Naive thymus-derived CD4-positive, alpha-beta T cell (primary cell): ENCODE measurements at regions not wholly inside any gene's neighbourhood (a gene's known extent, or its start where the extent isn't known, plus 50 kb on each side); places are given as distances from the start of the nearest gene placed in this dataset.

Experiments used
- ATAC-seq: fragments of 150-1000 bp; cut with Tn5 transposase; 2 replicates; pipeline ENCODE4 v1.10.0; 2021; ENCODE audit warnings: mild to moderate bottlenecking, moderate library complexity
- CTCF ChIA-PET: fragments of 350-600 bp; sonication (Branson Sonifier 250); formaldehyde crosslinking; loops from one replicate; lab custom pipeline; 2021; ENCODE audit warnings: antibody characterized with exemption; lab: Charles Lee
- POLR2A ChIA-PET: fragments of 350-600 bp; sonication (Branson Sonifier 250); formaldehyde crosslinking; loops from one replicate; lab custom pipeline; 2021; ENCODE audit warnings: antibody characterized with exemption, inconsistent platforms; lab: Charles Lee
- DNase-seq, 9 donors: peaks; one replicate each; pipeline versions ENCODE4 v3.0.0 to v3.0.0-alpha.2; 2020 to 2022; ENCODE audit warnings: mixed read lengths in 1 of 9
- H3K27ac ChIP-seq: one replicate; pipeline ENCODE4 v1.7.0; 2013; ENCODE audit warnings: mild to moderate bottlenecking, low read depth, low read length, moderate library complexity
- H3K27me3 ChIP-seq, 2 donors: one replicate each; pipeline ENCODE4 v1.7.0; 2013; ENCODE audit warnings: low read length in 2 of 2, mild to moderate bottlenecking in 2 of 2, moderate library complexity in 2 of 2; ENCODE audit not compliant: control insufficient read depth in 2 of 2, insufficient read depth in 2 of 2
- H3K36me3 ChIP-seq, 3 experiments: 1 replicate in 2 of 3; 2 replicates in 1 of 3; pipeline ENCODE4 v1.7.0; 2013; ENCODE audit warnings: low read length in 3 of 3, mild to moderate bottlenecking in 3 of 3, moderate library complexity in 1 of 3; ENCODE audit not compliant: insufficient read depth in 3 of 3, control insufficient read depth in 2 of 3
- H3K4me1 ChIP-seq, 2 donors: one replicate each; pipeline ENCODE4 v1.7.0; 2013; ENCODE audit warnings: low read length in 2 of 2, mild to moderate bottlenecking in 2 of 2, moderate library complexity in 1 of 2; ENCODE audit not compliant: control insufficient read depth in 2 of 2, insufficient read depth in 2 of 2
- H3K4me3 ChIP-seq: 2 replicates; pipeline ENCODE4 v1.7.0; 2013; ENCODE audit warnings: mild to moderate bottlenecking, low read length
- H3K9me3 ChIP-seq, 3 experiments: 1 replicate in 2 of 3; 2 replicates in 1 of 3; pipeline ENCODE4 v1.7.0; 2013; ENCODE audit warnings: low read length in 3 of 3; ENCODE audit not compliant: control insufficient read depth in 2 of 3
- H3K27ac Mint-ChIP-seq, 9 donors: one replicate each; pipeline ENCODE4 v1.8.0; 2020 to 2022; ENCODE audit warnings: mixed read lengths in 9 of 9, mild to moderate bottlenecking in 8 of 9, moderate library complexity in 5 of 9, inconsistent platforms in 2 of 9
- H3K27me3 Mint-ChIP-seq, 5 donors: one replicate each; pipeline ENCODE4 v1.8.0; 2021 to 2022; ENCODE audit warnings: mixed read lengths in 5 of 5, mild to moderate bottlenecking in 1 of 5
- H3K36me3 Mint-ChIP-seq, 5 donors: one replicate each; pipeline ENCODE4 v1.8.0; 2020 to 2022; ENCODE audit warnings: mixed read lengths in 5 of 5, mild to moderate bottlenecking in 3 of 5, inconsistent platforms in 1 of 5
- H3K4me1 Mint-ChIP-seq, 7 donors: one replicate each; pipeline ENCODE4 v1.8.0; 2020 to 2022; ENCODE audit warnings: mixed read lengths in 7 of 7, mild to moderate bottlenecking in 3 of 7, inconsistent platforms in 1 of 7
- H3K4me3 Mint-ChIP-seq, 10 donors: one replicate each; pipeline ENCODE4 v1.8.0; 2020 to 2022; ENCODE audit warnings: mild to moderate bottlenecking in 10 of 10, mixed read lengths in 10 of 10, moderate library complexity in 6 of 10, inconsistent platforms in 2 of 10
- H3K9me3 Mint-ChIP-seq, 11 donors: one replicate each; pipeline ENCODE4 v1.8.0; 2020 to 2022; ENCODE audit warnings: mixed read lengths in 11 of 11, mild to moderate bottlenecking in 4 of 11, inconsistent platforms in 1 of 11, moderate library complexity in 1 of 11
- intact Hi-C, 2 donors: fragments of 100-400 bp; cut with micrococcal nuclease; formaldehyde crosslinking; loops; one replicate each; pipeline ENCODE4 v1.15.1; 2023

- H3K4me1 ChIP-seq, result no peaks in the 10 kb centered on the region
- H3K9me3 Mint-ChIP-seq, result peaks cover 0 to 16% (median 3%) of the 10 kb centered on the region in 11 donors
- H3K4me3 Mint-ChIP-seq, result no peak overlapping the region
- no peaks in the 10 kb centered on the region for H3K4me1 Mint-ChIP-seq
- H3K27me3 ChIP-seq, result no peaks in the 10 kb centered on the region
- intact Hi-C loops, result no loop called here
- POLR2A ChIA-PET, result no interaction called here
- CTCF ChIA-PET, result no interaction called here
- H3K36me3 Mint-ChIP-seq, result no peaks in the 10 kb centered on the region
- H3K36me3 ChIP-seq, result no peaks in the 10 kb centered on the region
- H3K27ac ChIP-seq, result no peak overlapping the region
- H3K9me3 ChIP-seq, result no peaks in the 10 kb centered on the region
- no peak for ATAC-seq
- DNase-seq, result no peak
- H3K4me3 ChIP-seq, result no peak overlapping the region
- no peaks in the 10 kb centered on the region for H3K27me3 Mint-ChIP-seq
- H3K27ac Mint-ChIP-seq, result no peak overlapping the region
These were observed 187.5 kb upstream of the NRXN1 start for GRCh38 chr2:51219468-51219867.

- Histone ChIP-seq H3K27me3 (no peaks in the 10 kb centered on the region), H3K4me1 (no peaks in the 10 kb centered on the region), H3K4me3 (no peak overlapping the region), H3K9me3 (no peaks in the 10 kb centered on the region), H3K36me3 (no peaks in the 10 kb centered on the region), H3K27ac (no peak overlapping the region)
- Mint-ChIP-seq H3K4me3 (no peak overlapping the region), H3K27ac (no peak overlapping the region), H3K4me1 (no peaks in the 10 kb centered on the region), H3K27me3 (no peaks in the 10 kb centered on the region), H3K36me3 (no peaks in the 10 kb centered on the region), H3K9me3 (peaks cover 0 to 15% (median 0%) of the 10 kb centered on the region in 11 donors)
- no peak for ATAC-seq
- intact Hi-C loops, result no loop called here
- ChIA-PET CTCF (no interaction called here), POLR2A (no interaction called here)
- no peak for DNase-seq
These were observed 186.1 kb upstream of the NRXN1 start for GRCh38 chr2:51218047-51218446.

- no peaks in the 10 kb centered on the region for H3K36me3 ChIP-seq
- no peak overlapping the region for H3K27ac ChIP-seq
- no peaks in the 10 kb centered on the region for H3K27me3 ChIP-seq
- H3K9me3 Mint-ChIP-seq, result peaks cover 0 to 12% (median 0%) of the 10 kb centered on the region in 11 donors
- intact Hi-C loops, result no loop called here
- H3K36me3 Mint-ChIP-seq, result no peaks in the 10 kb centered on the region
- no peaks in the 10 kb centered on the region for H3K4me1 ChIP-seq
- DNase-seq (no peak), ATAC-seq (no peak)
- no peak overlapping the region for H3K27ac Mint-ChIP-seq
- no peaks in the 10 kb centered on the region for H3K27me3 Mint-ChIP-seq
- no peak overlapping the region for H3K4me3 Mint-ChIP-seq
- ChIA-PET POLR2A (no interaction called here), CTCF (no interaction called here)
- H3K4me1 Mint-ChIP-seq, result no peaks in the 10 kb centered on the region
- no peaks in the 10 kb centered on the region for H3K9me3 ChIP-seq
- H3K4me3 ChIP-seq, result no peak overlapping the region
These were observed 181.9 kb upstream of the NRXN1 start for GRCh38 chr2:51213826-51214225.

- no peak overlapping the region for H3K27ac ChIP-seq
- no peaks in the 10 kb centered on the region for H3K27me3 ChIP-seq
- Mint-ChIP-seq H3K4me1 (no peaks in the 10 kb centered on the region), H3K27me3 (no peaks in the 10 kb centered on the region), H3K27ac (no peak overlapping the region), H3K9me3 (peaks cover 0 to 13% (median 3%) of the 10 kb centered on the region in 11 donors), H3K36me3 (no peaks in the 10 kb centered on the region), H3K4me3 (no peak overlapping the region)
- CTCF ChIA-PET, result no interaction called here
- ATAC-seq, result no peak
- DNase-seq, result no peak
- no peaks in the 10 kb centered on the region for H3K9me3 ChIP-seq
- H3K4me1 ChIP-seq, result no peaks in the 10 kb centered on the region
- H3K36me3 ChIP-seq, result no peaks in the 10 kb centered on the region
- H3K4me3 ChIP-seq, result no peak overlapping the region
- POLR2A ChIA-PET, result no interaction called here
- intact Hi-C loops, result no loop called here
These were observed 180.4 kb upstream of the NRXN1 start for GRCh38 chr2:51212374-51212773.

- Mint-ChIP-seq H3K9me3 (peaks cover 0 to 13% (median 5%) of the 10 kb centered on the region in 11 donors), H3K4me3 (no peak overlapping the region), H3K27me3 (no peaks in the 10 kb centered on the region), H3K27ac (no peak overlapping the region), H3K4me1 (no peaks in the 10 kb centered on the region), H3K36me3 (no peaks in the 10 kb centered on the region)
- DNase-seq (no peak), ATAC-seq (no peak)
- ChIA-PET CTCF (no interaction called here), POLR2A (no interaction called here)
- no peak overlapping the region for H3K27ac ChIP-seq
- H3K4me3 ChIP-seq, result no peak overlapping the region
- no peaks in the 10 kb centered on the region for H3K9me3 ChIP-seq
- no peaks in the 10 kb centered on the region for H3K36me3 ChIP-seq
- intact Hi-C loops, result no loop called here
- H3K27me3 ChIP-seq, result no peaks in the 10 kb centered on the region
- no peaks in the 10 kb centered on the region for H3K4me1 ChIP-seq
These were observed 176.6 kb upstream of the NRXN1 start for GRCh38 chr2:51208521-51208920.

GRCh38 chr2:51201295-51201694, 169.4 kb upstream of the NRXN1 start:
- no peak for ATAC-seq
- no peak overlapping the region for H3K4me3 ChIP-seq
- intact Hi-C loops, result no loop called here
- no peaks in the 10 kb centered on the region for H3K36me3 ChIP-seq
- H3K9me3 Mint-ChIP-seq, result peaks cover 0 to 19% (median 6%) of the 10 kb centered on the region in 11 donors
- no peak overlapping the region for H3K27ac Mint-ChIP-seq
- H3K4me1 Mint-ChIP-seq, result no peaks in the 10 kb centered on the region
- ChIA-PET CTCF (no interaction called here), POLR2A (no interaction called here)
- no peaks in the 10 kb centered on the region for H3K9me3 ChIP-seq
- no peaks in the 10 kb centered on the region for H3K4me1 ChIP-seq
- no peaks in the 10 kb centered on the region for H3K27me3 ChIP-seq
- H3K27me3 Mint-ChIP-seq, result no peaks in the 10 kb centered on the region
- H3K4me3 Mint-ChIP-seq, result no peak overlapping the region
- H3K27ac ChIP-seq, result no peak overlapping the region
- DNase-seq, result no peak
- H3K36me3 Mint-ChIP-seq, result peaks cover 0 to 3% (median 0%) of the 10 kb centered on the region in 5 donors

- H3K4me1 Mint-ChIP-seq, result no peaks in the 10 kb centered on the region
- no peak overlapping the region for H3K4me3 Mint-ChIP-seq
- H3K27me3 ChIP-seq, result no peaks in the 10 kb centered on the region
- no peak overlapping the region for H3K4me3 ChIP-seq
- intact Hi-C loops, result no loop called here
- no peak for DNase-seq
- ChIA-PET POLR2A (no interaction called here), CTCF (no interaction called here)
- H3K4me1 ChIP-seq, result no peaks in the 10 kb centered on the region
- H3K27me3 Mint-ChIP-seq, result no peaks in the 10 kb centered on the region
- peaks cover 0 to 10% (median 0%) of the 10 kb centered on the region in 5 donors for H3K36me3 Mint-ChIP-seq
- no peak overlapping the region for H3K27ac Mint-ChIP-seq
- H3K36me3 ChIP-seq, result no peaks in the 10 kb centered on the region
- no peak overlapping the region for H3K27ac ChIP-seq
- H3K9me3 Mint-ChIP-seq, result peaks cover 3 to 46% (median 16%) of the 10 kb centered on the region in 11 donors
- H3K9me3 ChIP-seq, result peaks cover 0 to 7% (median 0%) of the 10 kb centered on the region in 3 experiments
- no peak for ATAC-seq
These were observed 162.7 kb upstream of the NRXN1 start for GRCh38 chr2:51194656-51195055.
